COLO668 (cell line): ENCODE measurements at regions not wholly inside any gene's neighbourhood (a gene's known extent, or its start where the extent isn't known, plus 50 kb on each side); places are given as distances from the start of the nearest gene placed in this dataset.
"Not testable (repeated sequence)": the region's sequence is repeated elsewhere in the genome, so short reads cannot be mapped to it uniquely, and the experiment has no call there.

ENCODE experiments used
- DNase-seq: peaks from one replicate; lab custom pipeline; 2025; ENCODE audit not compliant: unreplicated experiment; lab: John Stamatoyannopoulos, UW

DNA sequence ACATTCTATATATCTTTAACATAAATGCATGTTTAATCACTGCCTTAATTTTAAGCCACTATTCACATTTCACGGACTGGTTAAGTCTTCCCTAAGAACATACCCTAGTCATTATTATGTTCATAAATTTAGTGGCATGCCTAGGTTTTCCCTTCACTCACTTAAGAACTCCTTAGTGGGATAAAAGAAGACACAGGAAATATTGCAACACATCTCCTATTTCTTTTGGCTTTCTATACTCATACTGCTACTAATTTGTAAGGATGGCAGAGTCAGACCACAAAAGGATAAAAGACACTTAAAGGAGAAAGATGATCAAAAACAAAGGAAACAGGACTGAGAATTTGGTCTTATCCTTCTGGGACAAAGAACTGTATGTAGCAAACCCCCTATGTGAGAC is 951.4 kb downstream of the SORCS3 start:
- DNase-seq, result no peak

- DNase-seq, result no peak
Measured at GRCh38 chr10:105586451-105587098, 945.5 kb downstream of the SORCS3 start.

DNA sequence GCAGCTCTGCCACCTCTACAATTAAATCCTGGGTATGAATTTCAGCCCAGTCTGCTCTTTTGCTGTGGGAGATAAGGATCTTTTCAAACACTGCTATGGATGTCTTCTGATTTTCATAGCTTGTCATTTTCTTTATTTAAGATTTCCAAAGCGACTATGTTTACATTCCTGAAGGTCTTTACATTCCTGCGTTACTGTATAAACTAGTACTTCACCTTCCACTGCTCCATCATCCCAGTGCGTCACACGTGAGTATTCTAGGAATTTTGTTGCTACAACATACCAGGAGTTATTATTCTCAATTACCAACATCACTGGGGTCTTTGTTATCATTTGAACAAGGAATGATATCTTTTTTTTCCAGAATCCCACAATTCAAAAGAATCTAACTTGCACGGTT is 944.7 kb downstream of the SORCS3 start:
- no peak for DNase-seq

GRCh38 chr10:105585171-105585570 is 944.1 kb downstream of the SORCS3 start:
- DNase-seq, result no peak

- no peak for DNase-seq
Measured at GRCh38 chr10:105579112-105579511, 938.0 kb downstream of the SORCS3 start.

DNA sequence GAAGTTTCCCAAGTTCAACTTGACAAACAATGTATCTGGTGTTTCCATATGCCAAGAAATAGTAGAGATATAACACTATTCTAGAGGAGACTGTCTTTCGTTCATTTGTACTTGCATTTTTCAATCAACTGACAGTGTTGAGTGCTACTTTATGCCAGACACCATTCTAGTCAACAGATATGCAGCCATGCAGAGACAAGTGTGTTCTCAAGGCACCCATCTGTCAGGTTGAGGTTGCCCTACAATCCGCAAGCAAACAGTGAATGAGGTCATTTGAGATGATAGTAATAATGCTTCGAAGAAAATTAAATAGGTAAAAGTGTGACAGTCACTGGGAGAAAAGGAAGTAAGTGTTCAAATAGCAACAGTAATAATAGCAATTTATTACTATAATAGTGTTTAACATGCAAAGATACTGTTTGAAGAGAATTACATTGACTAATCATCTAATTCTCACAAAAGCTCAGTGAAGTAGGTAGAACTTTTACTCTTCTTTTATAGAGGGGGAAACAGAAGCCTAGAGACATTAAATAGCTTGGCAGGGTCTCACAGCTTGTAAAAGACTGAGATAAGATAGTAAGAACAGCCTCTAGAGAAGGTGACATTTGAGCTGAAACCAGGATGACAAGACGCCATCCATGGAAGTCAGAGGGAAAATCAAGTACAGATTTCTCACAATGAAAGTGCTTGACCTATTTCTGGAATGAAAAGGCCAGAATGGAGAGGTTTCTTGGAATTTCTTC is 936.9 kb downstream of the SORCS3 start:
- DNase-seq, result no peak

DNA sequence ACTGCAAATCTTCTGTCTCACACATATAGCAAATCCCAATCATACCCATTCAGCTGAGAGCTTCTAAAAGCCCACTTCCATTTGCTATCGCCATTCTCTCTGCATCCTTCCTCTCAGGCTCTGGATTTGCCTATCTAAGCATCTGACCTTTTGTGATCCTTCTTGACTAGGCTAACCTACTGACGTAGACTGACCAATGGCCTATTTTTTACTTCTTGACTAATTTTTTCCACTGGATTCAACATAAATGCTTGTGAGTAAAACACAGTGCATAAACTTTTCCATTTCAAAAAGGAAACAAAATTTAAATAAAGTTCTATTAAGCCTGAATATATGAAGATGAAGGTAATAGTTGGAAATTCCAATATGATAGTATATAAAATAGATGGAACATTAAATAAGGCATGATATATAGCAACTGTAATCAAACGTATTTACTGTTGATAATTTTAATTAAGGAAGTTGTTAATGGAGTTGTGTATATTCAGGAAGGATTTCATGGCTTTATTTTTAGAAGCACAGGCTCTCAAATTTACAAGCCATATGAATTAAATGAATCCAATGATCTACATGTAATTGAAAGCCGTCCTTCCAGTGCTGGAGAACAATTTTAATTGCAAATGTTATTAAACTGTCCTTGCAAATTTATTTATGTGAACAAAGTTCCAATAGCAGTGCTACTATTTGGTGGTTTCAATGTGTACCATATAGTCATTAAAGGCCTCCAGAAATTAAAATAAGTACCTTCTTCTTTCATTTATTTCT is 918.4 kb downstream of the SORCS3 start:
- no peak for DNase-seq

DNA sequence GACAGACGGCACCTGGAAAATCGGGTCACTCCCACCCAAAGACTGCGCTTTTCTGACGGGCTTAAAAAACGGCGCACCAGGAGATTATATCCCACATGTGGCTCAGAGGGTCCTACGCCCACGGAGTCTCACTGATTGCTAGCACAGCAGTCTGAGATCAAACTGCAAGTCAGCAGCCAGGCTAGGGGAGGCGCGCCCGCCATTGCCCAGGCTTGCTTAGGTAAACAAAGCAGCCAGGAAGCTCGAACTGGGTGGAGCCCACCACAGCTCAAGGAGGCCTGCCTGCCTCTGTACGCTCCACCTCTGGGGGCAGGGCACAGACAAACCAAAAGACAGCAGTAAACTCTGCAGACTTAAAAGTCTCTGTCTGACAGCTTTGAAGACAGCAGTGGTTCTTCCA is 909.4 kb downstream of the SORCS3 start:
- DNase-seq, result not testable (repeated sequence)

GRCh38 chr10:105549731-105550130 is 908.6 kb downstream of the SORCS3 start:
- no peak for DNase-seq

GRCh38 chr10:105545101-105545500 is 904.0 kb downstream of the SORCS3 start:
- DNase-seq, result no peak

DNA sequence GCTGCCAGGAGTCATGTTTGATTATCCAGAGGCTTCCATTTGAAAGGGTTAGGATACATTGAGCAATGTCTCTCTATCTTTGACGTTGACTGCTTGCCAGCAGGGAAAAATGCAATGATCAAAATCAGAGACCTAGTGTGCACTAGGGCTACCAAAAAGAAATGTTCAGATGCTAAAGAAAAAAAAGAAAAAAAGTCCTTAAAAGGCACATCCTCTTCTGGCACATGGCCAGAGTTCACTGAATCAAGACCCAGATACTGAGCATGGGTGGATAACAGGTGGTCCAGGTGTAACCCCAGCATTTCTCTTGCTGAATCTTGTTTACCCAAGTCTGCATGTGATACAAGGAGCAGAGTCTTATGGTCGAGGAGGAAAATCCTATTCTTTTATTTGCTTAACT is 899.3 kb downstream of the SORCS3 start:
- no peak for DNase-seq

- no peak for DNase-seq
Measured at GRCh38 chr10:105538874-105539273, 897.8 kb downstream of the SORCS3 start.

DNA sequence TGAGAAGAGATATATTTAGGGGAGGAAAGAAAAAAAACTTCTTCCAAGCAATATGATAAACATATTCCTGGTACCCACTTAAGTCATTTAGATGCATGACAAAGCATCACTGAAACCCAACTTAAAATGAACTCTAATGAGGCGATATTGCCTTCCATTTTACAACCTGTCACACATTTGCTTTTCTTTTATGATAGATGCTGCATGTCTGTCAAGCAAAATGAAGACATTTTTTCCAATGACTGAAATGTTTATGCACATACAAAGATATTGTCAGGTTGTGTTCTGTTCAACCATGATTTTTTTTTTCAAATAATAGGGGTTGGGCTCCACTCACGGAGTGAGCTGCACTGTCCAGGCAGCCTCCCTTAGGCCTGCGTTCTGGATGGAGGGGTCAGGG is 894.4 kb downstream of the SORCS3 start:
- no peak for DNase-seq

DNA sequence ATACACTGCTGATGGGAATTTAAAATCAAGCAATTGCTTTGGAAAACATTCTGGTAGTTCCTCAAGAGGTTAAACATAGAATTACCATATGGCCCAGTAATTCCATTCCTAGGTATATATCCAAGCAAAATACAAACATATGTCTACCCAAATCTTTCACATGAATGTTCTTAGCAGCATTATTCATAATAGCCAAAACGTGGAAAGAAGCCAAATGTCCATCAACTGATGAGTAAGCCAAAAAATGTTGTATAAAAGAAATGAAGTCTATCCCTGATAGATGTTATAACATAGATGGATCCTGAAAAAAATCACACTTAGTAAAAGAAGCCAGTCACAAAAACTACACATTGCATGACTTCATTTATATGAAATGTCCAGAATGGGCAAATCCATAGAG is 893.0 kb downstream of the SORCS3 start:
- no peak for DNase-seq

DNA sequence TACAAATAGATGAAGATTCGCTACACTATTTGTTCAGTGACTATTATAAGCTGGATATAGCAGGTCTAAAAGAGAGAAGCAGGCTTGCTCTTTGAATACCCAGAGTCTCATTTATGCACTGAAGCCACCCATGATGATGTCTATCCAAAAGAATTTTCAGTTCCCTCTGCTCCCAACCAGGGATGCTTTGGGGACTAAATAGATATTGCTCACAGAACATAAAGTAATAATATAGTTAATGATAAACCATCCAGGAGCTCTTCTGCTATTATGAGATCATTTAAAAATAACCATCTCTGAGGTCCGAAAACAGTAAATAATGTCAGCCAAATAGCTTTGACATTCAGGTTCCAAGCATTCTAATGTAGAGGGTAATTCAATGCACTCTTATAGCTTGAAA is 875.4 kb downstream of the SORCS3 start:
- DNase-seq, result no peak

DNA sequence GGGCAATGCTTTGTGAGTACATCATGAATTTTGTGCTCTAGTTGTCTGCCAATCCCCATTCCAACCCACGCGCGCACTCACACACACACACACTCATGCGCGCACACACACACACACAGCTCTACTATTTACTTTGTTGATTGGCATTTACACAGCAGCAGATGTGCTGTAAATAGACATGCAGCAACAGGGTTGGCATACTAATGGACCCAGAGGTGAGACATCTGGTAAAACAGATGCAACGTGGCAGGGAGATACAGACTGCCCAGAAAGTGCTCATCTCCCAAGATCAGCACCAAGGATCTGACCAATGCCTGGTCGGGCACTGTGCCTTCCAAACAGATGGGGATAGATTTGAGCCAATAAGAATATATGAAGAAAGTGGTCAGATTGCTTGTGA is 873.0 kb downstream of the SORCS3 start:
- DNase-seq, result peak; percentile 7

GRCh38 chr10:105509517-105509916 is 868.4 kb downstream of the SORCS3 start:
- DNase-seq, result no peak

- DNase-seq, result no peak
Measured at GRCh38 chr10:105506262-105506661, 865.2 kb downstream of the SORCS3 start.

GRCh38 chr10:105503714-105504113 is 862.6 kb downstream of the SORCS3 start:
- DNase-seq, result no peak

DNA sequence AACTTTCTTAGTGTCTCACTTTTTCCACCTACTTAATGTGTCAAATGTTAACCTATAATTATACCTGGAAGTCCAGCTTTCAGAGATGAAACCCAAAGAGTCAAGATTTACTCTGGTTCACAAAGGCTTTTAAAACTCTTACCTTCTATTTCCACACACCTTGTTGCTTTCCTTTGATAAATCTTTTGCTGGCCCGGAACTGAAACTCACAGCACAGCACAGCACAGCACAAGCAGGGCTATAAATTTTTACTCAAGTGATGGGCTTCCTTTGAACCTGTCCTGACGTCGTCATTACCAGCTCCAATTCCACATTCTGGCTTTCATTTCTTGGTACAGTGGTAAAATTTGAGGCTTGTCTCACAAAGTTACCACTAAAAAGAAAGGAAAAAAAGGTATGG is 861.0 kb downstream of the SORCS3 start:
- no peak for DNase-seq

DNA sequence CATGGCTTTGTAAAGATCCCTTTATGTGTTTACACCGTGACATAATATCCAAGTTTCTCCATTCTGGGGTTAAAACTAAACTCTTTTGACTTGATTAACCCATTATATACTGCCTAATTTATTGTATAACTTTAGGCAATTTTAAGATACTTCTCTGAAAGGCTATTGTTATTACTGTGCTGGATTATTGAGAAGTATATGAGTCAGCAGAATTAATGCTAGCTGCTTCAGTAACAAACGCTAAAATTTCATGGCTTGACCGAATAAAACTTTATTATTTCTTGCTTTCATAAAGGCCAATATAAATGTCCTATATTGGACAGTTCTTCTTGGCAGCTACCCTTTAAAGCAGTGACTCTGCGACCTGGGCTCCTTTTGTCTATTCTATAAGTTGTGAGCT is 853.9 kb downstream of the SORCS3 start:
- DNase-seq, result no peak

GRCh38 chr10:105494303-105494702 is 853.2 kb downstream of the SORCS3 start:
- DNase-seq, result no peak
